H9 (cell line): ENCODE measurements at regions not wholly inside any gene's neighbourhood (a gene's known extent, or its start where the extent isn't known, plus 50 kb on each side); places are given as distances from the start of the nearest gene placed in this dataset.
"Not testable (repeated sequence)": the region's sequence is repeated elsewhere in the genome, so short reads cannot be mapped to it uniquely, and the experiment has no call there.

Source experiments
- DNase-seq: peaks from one replicate; pipeline ENCODE4 v3.0.0-alpha.2; 2017
- H2AFZ ChIP-seq: one replicate; pipeline ENCODE4 v1.6.1; 2013; ENCODE audit warnings: mild to moderate bottlenecking, low read length, control low read depth, moderate library complexity
- H2AK5ac ChIP-seq: 2 replicates; pipeline ENCODE4 v1.6.1; 2013; ENCODE audit warnings: low read length, control low read depth, mixed read lengths; ENCODE audit not compliant: insufficient read length
- H2BK120ac ChIP-seq: one replicate; pipeline ENCODE4 v1.6.1; 2013; ENCODE audit warnings: low read depth, mild to moderate bottlenecking, low read length, control low read depth, inconsistent platforms; ENCODE audit not compliant: poor library complexity, severe bottlenecking
- H2BK12ac ChIP-seq: 2 replicates; pipeline ENCODE4 v1.6.1; 2013; ENCODE audit warnings: low read length, control low read depth, mixed read lengths, low read depth; ENCODE audit not compliant: insufficient read length
- H2BK15ac ChIP-seq: 2 replicates; pipeline ENCODE4 v1.6.1; 2013; ENCODE audit warnings: low read depth, low read length, control low read depth
- H2BK20ac ChIP-seq: one replicate; pipeline ENCODE4 v1.6.1; 2013; ENCODE audit warnings: low read depth, mild to moderate bottlenecking, low read length, control low read depth, inconsistent platforms; ENCODE audit not compliant: poor library complexity, severe bottlenecking
- H2BK5ac ChIP-seq: 2 replicates; pipeline ENCODE4 v1.6.1; 2013; ENCODE audit warnings: low read length, control low read depth, mixed read lengths; ENCODE audit not compliant: insufficient read length
- H3K14ac ChIP-seq: 2 replicates; pipeline ENCODE4 v1.6.1; 2013; ENCODE audit warnings: low read length, control low read depth; ENCODE audit not compliant: insufficient read depth
- H3K18ac ChIP-seq: 2 replicates; pipeline ENCODE4 v1.6.1; 2013; ENCODE audit warnings: low read depth, mild to moderate bottlenecking, mixed read lengths, low read length, control low read depth; ENCODE audit not compliant: insufficient read length
- H3K23ac ChIP-seq: 2 replicates; pipeline ENCODE4 v1.6.1; 2013; ENCODE audit warnings: low read length, control low read depth, mixed read lengths, low read depth; ENCODE audit not compliant: insufficient read length
- H3K23me2 ChIP-seq: 2 replicates; pipeline ENCODE4 v1.6.1; 2013; ENCODE audit warnings: low read depth, mild to moderate bottlenecking, mixed read lengths, low read length, control low read depth; ENCODE audit not compliant: insufficient read length, poor library complexity, severe bottlenecking
- H3K27ac ChIP-seq: 2 replicates; pipeline ENCODE4 v1.5.1; 2013; ENCODE audit warnings: low read length, control low read depth, mixed read lengths, low read depth; ENCODE audit not compliant: insufficient read length
- H3K27me3 ChIP-seq: 2 replicates; pipeline ENCODE4 v1.6.1; 2013; ENCODE audit warnings: low read length, control low read depth, inconsistent platforms; ENCODE audit not compliant: insufficient read depth
- H3K4ac ChIP-seq: 2 replicates; pipeline ENCODE4 v1.6.1; 2013; ENCODE audit warnings: low read depth, mild to moderate bottlenecking, control low read depth, inconsistent platforms, low read length, moderate library complexity
- H3K4me1 ChIP-seq: 2 replicates; pipeline ENCODE4 v1.6.1; 2013; ENCODE audit warnings: low read length, control low read depth, inconsistent platforms; ENCODE audit not compliant: insufficient read depth
- H3K4me2 ChIP-seq: 2 replicates; pipeline ENCODE4 v1.6.1; 2013; ENCODE audit warnings: low read length, control low read depth, mixed read lengths; ENCODE audit not compliant: insufficient read length, insufficient read depth
- H3K56ac ChIP-seq: 2 replicates; pipeline ENCODE4 v1.6.1; 2013; ENCODE audit warnings: low read depth, mild to moderate bottlenecking, mixed read lengths, low read length, control low read depth; ENCODE audit not compliant: insufficient read length
- H3K79me1 ChIP-seq: 2 replicates; pipeline ENCODE4 v1.6.1; 2013; ENCODE audit warnings: low read depth, mild to moderate bottlenecking, moderate library complexity, low read length, control low read depth, inconsistent platforms; ENCODE audit not compliant: insufficient read depth, poor library complexity, severe bottlenecking
- H3K79me2 ChIP-seq: 2 replicates; pipeline ENCODE4 v1.6.1; 2013; ENCODE audit warnings: low read length, control low read depth, inconsistent platforms; ENCODE audit not compliant: insufficient read depth
- H3K9ac ChIP-seq: 2 replicates; pipeline ENCODE4 v1.6.1; 2013; ENCODE audit warnings: low read length, control low read depth, mixed read lengths; ENCODE audit not compliant: insufficient read length; ENCODE audit errors: extremely low read depth
- H3K9me3 ChIP-seq: one replicate; pipeline ENCODE4 v1.6.1; 2013; ENCODE audit warnings: low read depth, low read length, inconsistent platforms; ENCODE audit not compliant: control insufficient read depth
- H3T11ph ChIP-seq: one replicate; pipeline ENCODE4 v1.6.1; 2013; ENCODE audit warnings: mild to moderate bottlenecking, low read length, control low read depth, inconsistent platforms
- H4K20me1 ChIP-seq: one replicate; pipeline ENCODE4 v1.6.1; 2013; ENCODE audit not compliant: control insufficient read depth, insufficient read length, insufficient read depth
- H4K5ac ChIP-seq: 2 replicates; pipeline ENCODE4 v1.6.1; 2013; ENCODE audit warnings: low read depth, mild to moderate bottlenecking, mixed read lengths, low read length, control low read depth; ENCODE audit not compliant: insufficient read length
- H4K8ac ChIP-seq: replicated peaks from 2 replicates; pipeline ENCODE4 v1.6.1; 2013; ENCODE audit warnings: low read length, control low read depth, mixed read lengths, low read depth; ENCODE audit not compliant: insufficient read length
- H4K91ac ChIP-seq: 2 replicates; pipeline ENCODE4 v1.6.1; 2013; ENCODE audit warnings: low read depth, mild to moderate bottlenecking, moderate library complexity, mixed read lengths, low read length, control low read depth; ENCODE audit not compliant: insufficient read length
- H3K27ac Mint-ChIP-seq, 3 experiments: 2 replicates in 2 of 3; 3 replicates in 1 of 3; pipeline ENCODE4 v1.8.0; 2020 to 2021; ENCODE audit warnings: mixed read lengths in 3 of 3, mild to moderate bottlenecking in 1 of 3, moderate library complexity in 1 of 3
- H3K27me3 Mint-ChIP-seq: 2 replicates; pipeline ENCODE4 v1.8.0; 2021; ENCODE audit warnings: low read depth, mild to moderate bottlenecking, moderate library complexity, mixed read lengths
- H3K36me3 Mint-ChIP-seq, 3 experiments: 2 replicates in 2 of 3; 3 replicates in 1 of 3; pipeline ENCODE4 v1.8.0; 2020 to 2021; ENCODE audit warnings: low read depth in 3 of 3, mixed read lengths in 3 of 3; ENCODE audit not compliant: insufficient read depth in 1 of 3
- H3K4me1 Mint-ChIP-seq, 2 experiments: 2 replicates each; pipeline ENCODE4 v1.8.0; 2020; ENCODE audit warnings: mixed read lengths in 2 of 2
- H3K4me3 Mint-ChIP-seq, 2 experiments: 2 replicates in 1 of 2; 3 replicates in 1 of 2; pipeline ENCODE4 v1.8.0; 2020 to 2021; ENCODE audit warnings: mild to moderate bottlenecking in 2 of 2, mixed read lengths in 2 of 2, moderate library complexity in 1 of 2
- H3K9me3 Mint-ChIP-seq, 2 experiments: 2 replicates in 1 of 2; 3 replicates in 1 of 2; pipeline ENCODE4 v1.8.0; 2020; ENCODE audit warnings: mild to moderate bottlenecking in 2 of 2, mixed read lengths in 2 of 2, moderate library complexity in 1 of 2
- WGBS: extraction: QIAGEN DNeasy Blood & Tissue Kit; methylation state at CpG from one replicate; pipeline ENCODE4 v1.1.7; 2013; ENCODE audit warnings: missing lambda C conversion rate, low lambda C conversion rate, mixed read lengths; ENCODE audit not compliant: insufficient read length; ENCODE audit errors: extremely low coverage; 5-methylcytosine and 5-hydroxymethylcytosine counted together

DNA sequence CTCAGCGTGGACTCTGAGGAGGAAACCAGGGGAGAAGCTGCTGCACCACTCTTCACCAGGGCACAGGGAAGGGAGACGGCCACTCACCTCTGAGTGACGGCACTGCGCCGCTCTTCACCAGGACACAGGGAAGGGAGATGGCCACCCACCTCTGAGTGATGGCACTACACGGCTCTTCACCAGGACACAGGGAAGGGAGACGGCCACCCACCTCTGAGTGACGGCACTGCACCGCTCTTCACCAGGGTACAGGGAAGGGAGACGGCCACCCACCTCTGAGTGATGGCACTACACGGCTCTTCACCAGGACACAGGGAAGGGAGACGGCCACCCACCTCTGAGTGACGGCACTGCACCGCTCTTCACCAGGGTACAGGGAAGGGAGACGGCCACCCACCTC, 102.5 kb downstream of the GOLGA6L6 start:
- no CpG with 5 or more reads among the region's 15 CpGs for WGBS
- H2BK120ac ChIP-seq, H3K4me1 Mint-ChIP-seq, H3K56ac ChIP-seq, H2AK5ac ChIP-seq, H2BK5ac ChIP-seq, H3K9me3 ChIP-seq, H3K4ac ChIP-seq, H3K27me3 ChIP-seq, DNase-seq, H3K79me1 ChIP-seq, H3K23me2 ChIP-seq, H3K27ac ChIP-seq, H3K4me2 ChIP-seq, H3K27ac Mint-ChIP-seq, H4K5ac ChIP-seq, H3K18ac ChIP-seq, H3K14ac ChIP-seq, H2BK20ac ChIP-seq, H4K91ac ChIP-seq, H3K79me2 ChIP-seq, H3K36me3 Mint-ChIP-seq, H2BK15ac ChIP-seq, H3K4me3 Mint-ChIP-seq, H2BK12ac ChIP-seq, H3K27me3 Mint-ChIP-seq, H3K9ac ChIP-seq, H2AFZ ChIP-seq, H4K8ac ChIP-seq, H4K20me1 ChIP-seq, H3T11ph ChIP-seq, H3K23ac ChIP-seq, H3K4me1 ChIP-seq: not testable (repeated sequence)
- peaks cover 13 to 18% of the 10 kb centered on the region in 2 experiments for H3K9me3 Mint-ChIP-seq

DNA sequence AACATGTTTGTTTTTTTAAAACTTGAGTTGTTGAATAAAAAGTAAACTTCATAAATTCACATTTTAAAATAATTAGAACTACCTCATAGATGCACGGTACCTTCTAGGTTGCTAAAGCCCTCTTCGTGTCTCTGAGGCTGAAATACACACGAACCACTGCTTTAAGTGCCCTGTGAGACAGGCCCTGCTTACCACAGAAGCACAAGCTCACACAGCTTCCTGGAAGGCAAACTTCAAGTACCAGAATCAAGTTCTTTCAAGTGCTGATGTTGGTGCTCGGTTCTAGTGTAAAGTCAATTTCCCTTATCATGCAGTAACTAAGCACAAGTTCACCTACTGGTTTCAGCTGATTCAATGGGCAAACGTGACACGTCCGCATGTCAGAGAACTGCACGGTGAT, 103.3 kb downstream of the GOLGA6L6 start:
- not testable (repeated sequence) for H4K91ac ChIP-seq, H2BK120ac ChIP-seq, H3K9ac ChIP-seq, DNase-seq, H3K9me3 ChIP-seq, H3K23ac ChIP-seq, H3K18ac ChIP-seq, H3K4me1 Mint-ChIP-seq, H3K79me2 ChIP-seq, H2AK5ac ChIP-seq, H3K4me2 ChIP-seq, H2AFZ ChIP-seq, H3K79me1 ChIP-seq, H3K4me3 Mint-ChIP-seq, H3K14ac ChIP-seq, H3K23me2 ChIP-seq, H2BK20ac ChIP-seq, H2BK12ac ChIP-seq, H3K27ac ChIP-seq, H3K56ac ChIP-seq, H3T11ph ChIP-seq, H3K4ac ChIP-seq, H3K27ac Mint-ChIP-seq, H4K20me1 ChIP-seq, H4K5ac ChIP-seq, H2BK15ac ChIP-seq, H3K36me3 Mint-ChIP-seq, H3K27me3 Mint-ChIP-seq, H4K8ac ChIP-seq, H3K4me1 ChIP-seq, H3K27me3 ChIP-seq, H2BK5ac ChIP-seq
- peaks cover 13 to 18% of the 10 kb centered on the region in 2 experiments for H3K9me3 Mint-ChIP-seq
- no CpG with 5 or more reads among the region's 8 CpGs for WGBS
